ENCODE measurements at regions not wholly inside any gene's neighbourhood (a gene's known extent, or its start where the extent isn't known, plus 50 kb on each side); places are given as distances from the start of the nearest gene placed in this dataset.

DNA sequence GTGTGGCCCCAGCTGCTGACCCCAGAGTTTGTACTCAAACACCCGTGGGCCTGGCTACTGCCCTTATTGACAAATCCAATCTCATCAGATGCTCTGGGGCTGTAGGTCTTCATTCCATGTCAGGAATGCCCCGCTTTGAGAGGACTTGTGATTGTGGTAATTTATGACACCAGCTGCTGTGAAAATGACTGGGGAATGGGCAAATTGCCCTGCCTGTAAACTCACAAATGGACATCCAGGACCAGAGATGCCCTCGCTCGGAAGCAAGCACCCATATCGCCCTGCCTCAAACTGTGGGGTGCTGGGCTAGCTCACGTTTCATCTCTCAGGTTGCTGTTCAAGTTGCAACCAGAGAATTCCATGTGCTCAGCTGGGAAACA is 225.9 kb upstream of the MAP3K1 start:
- TF ChIP-seq, protein P1, sequence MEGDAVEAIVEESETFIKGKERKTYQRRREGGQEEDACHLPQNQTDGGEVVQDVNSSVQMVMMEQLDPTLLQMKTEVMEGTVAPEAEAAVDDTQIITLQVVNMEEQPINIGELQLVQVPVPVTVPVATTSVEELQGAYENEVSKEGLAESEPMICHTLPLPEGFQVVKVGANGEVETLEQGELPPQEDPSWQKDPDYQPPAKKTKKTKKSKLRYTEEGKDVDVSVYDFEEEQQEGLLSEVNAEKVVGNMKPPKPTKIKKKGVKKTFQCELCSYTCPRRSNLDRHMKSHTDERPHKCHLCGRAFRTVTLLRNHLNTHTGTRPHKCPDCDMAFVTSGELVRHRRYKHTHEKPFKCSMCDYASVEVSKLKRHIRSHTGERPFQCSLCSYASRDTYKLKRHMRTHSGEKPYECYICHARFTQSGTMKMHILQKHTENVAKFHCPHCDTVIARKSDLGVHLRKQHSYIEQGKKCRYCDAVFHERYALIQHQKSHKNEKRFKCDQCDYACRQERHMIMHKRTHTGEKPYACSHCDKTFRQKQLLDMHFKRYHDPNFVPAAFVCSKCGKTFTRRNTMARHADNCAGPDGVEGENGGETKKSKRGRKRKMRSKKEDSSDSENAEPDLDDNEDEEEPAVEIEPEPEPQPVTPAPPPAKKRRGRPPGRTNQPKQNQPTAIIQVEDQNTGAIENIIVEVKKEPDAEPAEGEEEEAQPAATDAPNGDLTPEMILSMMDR (IDR thresholded peaks at IDR 0.05) = no peak
- no peak for TF ChIP-seq POLR2A (IDR thresholded peaks at IDR 0.05)

Measured in right lobe of liver (tissue), 4 donors.